Fibroblast of the aortic adventitia (primary cell): ENCODE measurements at regions not wholly inside any gene's neighbourhood (a gene's known extent, or its start where the extent isn't known, plus 50 kb on each side); places are given as distances from the start of the nearest gene placed in this dataset.
A peak's percentile ranks its signal among the peaks of the same experiment; 100 is the strongest.
"Not testable (repeated sequence)": the region's sequence is repeated elsewhere in the genome, so short reads cannot be mapped to it uniquely, and the experiment has no call there.

Experiments used
- DNase-seq: peaks from one replicate; pipeline ENCODE4 v3.0.0-alpha.2; 2010; ENCODE audit warnings: low read depth
- H3K4me3 ChIP-seq: 2 replicates; pipeline ENCODE4 v1.5.1; 2011; ENCODE audit warnings: low read depth, mild to moderate bottlenecking, control low read depth, low read length, moderate library complexity
- TF ChIP-seq, protein P1 (sequence below): IDR thresholded peaks from 2 replicates; pipeline ENCODE4 v1.5.1; 2011; ENCODE audit warnings: mild to moderate bottlenecking, low read length, control low read depth, inconsistent platforms; ENCODE audit not compliant: insufficient read depth

DNA sequence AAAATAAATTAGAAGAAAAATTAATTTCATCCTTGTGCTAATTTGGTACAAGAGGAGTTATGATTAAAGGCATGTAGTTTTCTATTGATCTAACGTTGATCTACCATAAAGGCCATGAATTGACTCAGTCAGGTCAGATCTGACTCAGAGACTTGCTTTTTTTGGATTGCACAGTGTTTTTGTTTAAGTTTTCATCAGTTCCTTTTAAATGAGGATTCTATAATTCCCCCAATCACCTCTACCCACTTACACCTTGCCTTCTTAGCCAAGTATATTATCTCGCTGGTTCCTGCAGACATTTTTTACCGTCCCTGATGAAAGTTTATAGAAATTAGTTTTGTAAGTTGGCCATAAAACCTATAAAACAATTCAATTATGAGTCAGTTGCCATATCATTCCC lies 132.4 kb upstream of the PALS2 start:
- TF ChIP-seq, protein P1, sequence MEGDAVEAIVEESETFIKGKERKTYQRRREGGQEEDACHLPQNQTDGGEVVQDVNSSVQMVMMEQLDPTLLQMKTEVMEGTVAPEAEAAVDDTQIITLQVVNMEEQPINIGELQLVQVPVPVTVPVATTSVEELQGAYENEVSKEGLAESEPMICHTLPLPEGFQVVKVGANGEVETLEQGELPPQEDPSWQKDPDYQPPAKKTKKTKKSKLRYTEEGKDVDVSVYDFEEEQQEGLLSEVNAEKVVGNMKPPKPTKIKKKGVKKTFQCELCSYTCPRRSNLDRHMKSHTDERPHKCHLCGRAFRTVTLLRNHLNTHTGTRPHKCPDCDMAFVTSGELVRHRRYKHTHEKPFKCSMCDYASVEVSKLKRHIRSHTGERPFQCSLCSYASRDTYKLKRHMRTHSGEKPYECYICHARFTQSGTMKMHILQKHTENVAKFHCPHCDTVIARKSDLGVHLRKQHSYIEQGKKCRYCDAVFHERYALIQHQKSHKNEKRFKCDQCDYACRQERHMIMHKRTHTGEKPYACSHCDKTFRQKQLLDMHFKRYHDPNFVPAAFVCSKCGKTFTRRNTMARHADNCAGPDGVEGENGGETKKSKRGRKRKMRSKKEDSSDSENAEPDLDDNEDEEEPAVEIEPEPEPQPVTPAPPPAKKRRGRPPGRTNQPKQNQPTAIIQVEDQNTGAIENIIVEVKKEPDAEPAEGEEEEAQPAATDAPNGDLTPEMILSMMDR = no peak
- peak; percentile 8 for DNase-seq
- H3K4me3 ChIP-seq = no peak overlapping the region

DNA sequence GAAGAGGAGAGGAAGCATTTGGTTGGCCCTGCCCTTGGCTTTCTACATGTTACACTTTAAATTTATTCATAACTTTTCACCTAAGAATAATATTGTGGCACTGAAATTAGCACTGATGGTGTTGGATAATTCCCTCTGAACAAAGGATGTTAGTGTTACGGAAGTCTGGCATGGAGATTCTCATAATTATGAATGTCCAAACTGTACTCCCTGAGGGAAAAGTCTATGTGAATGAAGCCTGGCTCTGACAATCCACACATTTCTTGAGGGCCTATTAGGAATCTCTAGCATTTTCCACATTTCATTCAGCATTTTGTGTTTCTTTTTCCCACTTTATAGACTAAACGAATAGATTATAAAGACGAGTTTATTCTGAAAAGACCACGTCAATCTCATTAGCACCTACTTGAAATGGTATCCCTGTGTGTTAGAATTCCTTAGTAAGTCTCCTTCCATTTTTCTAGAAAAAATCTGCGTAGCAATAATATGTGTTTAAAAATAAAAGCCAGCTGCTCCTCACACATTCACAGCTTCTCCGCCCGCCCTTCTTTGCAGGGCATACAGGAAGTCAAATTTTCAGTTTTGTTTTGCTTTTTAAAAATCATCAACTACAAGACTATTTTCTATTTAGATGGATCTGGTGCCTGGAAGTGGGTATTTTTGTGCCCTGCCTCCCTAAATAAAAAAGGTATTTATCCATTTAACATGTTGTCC lies 131.8 kb upstream of the PALS2 start:
- no peak overlapping the region for H3K4me3 ChIP-seq
- TF ChIP-seq, protein P1 = no peak
- DNase-seq = no peak

DNA sequence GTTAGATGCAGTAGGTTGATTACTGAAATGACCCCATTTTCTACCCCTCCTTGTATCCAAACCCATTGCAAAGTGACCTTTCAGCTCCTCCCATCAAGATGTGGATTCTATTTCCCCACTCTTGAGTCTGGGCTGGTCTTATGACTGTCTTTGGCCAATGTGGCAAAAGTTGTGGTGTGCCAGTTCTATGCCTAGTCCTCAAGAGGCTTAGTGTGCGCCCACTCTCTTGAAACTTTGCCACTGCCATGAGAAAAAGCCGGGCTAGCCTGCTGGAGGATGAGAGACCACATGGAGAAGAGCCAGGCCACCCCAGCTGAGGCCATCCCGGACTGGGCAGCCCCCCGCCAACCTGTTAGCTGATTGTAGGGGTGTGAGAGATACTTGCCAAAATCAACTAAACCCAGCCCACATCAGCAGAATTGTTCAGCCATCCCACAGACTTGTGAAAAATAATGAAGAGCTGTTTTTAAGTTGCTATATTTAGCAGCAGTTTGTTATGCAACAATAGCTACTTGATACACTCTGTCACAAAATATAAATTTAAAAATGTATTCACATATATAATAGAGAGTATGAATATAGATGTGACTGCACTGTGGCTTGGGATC lies 131.0 kb upstream of the PALS2 start:
- H3K4me3 ChIP-seq = no peak overlapping the region
- TF ChIP-seq, protein P1 = no peak
- DNase-seq = no peak

DNA sequence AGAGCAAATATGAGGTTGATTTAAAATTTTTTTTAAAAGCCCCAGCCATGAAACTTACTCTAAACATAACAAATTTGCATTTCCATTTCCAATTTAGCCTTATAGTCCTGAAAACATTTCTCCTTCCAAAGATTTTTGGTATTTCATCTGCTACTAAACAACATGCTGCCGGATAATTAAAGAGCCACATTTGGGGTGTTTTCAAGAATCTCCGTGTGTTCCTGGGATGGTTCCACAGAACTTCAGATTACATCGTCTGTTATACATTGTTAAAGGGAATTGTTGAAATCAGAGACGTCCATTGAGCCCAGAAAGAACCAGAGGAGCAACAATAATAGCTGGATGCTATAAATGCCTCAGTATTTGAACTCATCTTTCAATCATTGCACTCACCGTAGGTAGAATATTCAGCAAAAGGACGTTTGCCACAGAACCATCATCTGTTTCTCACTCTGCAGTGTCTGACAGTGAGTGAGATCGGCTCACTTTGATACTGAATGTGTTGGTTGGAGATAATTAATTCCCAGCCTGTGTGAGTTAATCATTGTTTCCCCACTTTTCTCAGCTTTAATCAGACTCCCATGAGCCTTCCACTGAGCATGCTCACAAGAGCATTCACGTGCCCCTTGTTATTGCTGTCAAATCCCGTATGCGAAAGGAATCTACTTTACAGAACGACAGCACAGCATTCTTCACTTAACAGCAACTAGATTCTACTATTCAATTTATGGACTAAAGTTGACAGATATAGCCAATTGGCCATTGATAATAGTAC lies 128.4 kb upstream of the PALS2 start:
- DNase-seq = no peak
- H3K4me3 ChIP-seq = no peak overlapping the region
- TF ChIP-seq, protein P1 = no peak

DNA sequence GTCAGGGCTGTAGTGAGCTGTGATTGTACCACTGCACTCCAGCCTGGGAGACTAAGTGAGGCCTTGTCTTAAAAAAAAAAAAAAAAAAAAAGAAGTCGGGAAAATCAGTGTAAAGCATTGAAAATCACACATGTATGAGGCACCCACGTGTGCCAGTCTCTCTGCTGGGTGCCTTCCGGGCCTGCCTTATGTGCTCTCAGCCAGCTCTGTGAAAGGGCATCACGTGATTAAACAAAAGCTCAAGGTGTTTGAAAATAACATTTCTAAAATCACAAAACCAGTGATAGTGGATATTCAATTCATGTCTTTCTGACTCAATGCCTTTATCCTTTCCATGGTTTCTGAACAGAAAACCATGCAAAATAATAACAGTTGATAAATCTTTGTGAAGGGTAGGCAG lies 125.2 kb upstream of the PALS2 start:
- TF ChIP-seq, protein P1 = no peak
- H3K4me3 ChIP-seq = no peak overlapping the region
- DNase-seq = no peak

DNA sequence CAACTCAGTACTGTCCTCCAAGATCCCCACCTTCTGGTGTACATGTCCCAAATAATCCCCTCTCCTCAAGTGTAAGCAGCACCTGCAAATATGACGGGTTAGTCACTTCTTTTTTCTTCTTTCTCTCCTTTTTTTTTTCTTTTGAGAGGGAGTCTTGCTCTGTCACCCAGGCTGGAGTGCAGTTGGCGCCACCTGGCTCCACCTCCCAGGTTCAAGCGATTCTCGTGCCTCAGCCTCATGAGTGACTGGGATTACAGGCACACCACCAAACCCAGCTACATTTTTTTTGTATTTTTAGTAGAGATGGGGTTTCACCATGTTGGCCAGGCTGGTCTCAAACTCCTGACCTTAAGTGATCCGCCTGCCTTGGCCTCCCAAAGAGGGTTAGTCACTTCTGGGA lies 123.8 kb upstream of the PALS2 start:
- DNase-seq, H3K4me3 ChIP-seq: not testable (repeated sequence)

DNA sequence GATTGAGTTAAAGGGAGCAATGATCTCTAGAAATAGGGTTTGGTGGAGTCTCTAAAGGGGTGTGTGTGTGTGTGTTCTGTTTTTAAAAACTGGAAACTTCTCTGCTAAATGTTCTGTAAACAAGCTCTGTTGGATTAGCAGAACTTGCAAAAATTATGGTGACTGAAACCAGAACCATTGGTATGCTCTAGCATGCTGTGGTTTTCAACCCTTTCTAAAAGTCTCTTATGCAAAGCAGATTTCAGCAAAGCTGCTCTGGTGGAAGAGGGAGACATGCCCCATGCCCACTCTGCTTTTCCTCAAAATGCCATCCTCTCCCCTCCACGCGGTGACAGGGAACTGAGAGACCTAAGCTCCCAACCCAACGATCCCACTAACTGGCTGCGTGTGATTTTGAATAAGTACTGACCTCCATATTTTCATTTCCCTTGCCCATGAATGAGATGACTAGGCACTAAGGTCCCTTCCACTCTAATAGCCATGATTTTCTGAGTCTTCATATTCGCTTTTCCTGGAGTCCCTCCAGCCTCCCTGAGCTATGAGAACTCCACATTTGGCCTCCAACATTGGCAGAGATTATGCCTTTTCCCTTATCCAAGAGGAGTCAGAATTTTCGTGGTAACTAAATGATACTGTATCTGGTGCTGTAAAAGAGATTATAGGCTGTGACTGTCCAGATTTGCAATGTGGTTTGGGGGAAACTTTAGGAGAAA lies 117.3 kb upstream of the PALS2 start:
- TF ChIP-seq, protein P1 = no peak
- no peak overlapping the region for H3K4me3 ChIP-seq
- DNase-seq = peak; percentile 4
